ENCODE measurements at regions not wholly inside any gene's neighbourhood (a gene's known extent, or its start where the extent isn't known, plus 50 kb on each side); places are given as distances from the start of the nearest gene placed in this dataset.

DNA sequence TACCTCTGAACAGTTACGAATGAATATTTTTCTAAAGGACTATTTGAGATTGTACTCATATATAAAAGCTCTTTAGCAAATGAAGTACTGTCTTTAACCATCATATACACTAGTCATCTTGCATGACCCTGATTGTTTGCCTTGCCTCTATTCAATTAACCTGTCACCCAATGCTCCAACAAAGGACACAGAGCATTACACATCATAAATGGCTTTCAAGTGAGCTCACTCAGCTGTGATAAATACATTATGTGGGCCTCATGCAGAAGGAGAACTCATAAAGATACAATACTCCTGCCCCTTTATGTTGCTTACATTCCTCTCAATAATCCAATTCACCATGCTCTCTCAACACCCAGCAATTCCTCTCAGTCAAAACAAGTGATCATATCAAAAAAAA lies 993.0 kb upstream of the PRMT6 start:
- Mint-ChIP-seq H3K27ac (ENCODE audit: unreplicated experiment) (no peak overlapping the region), H3K27me3 (ENCODE audit: insufficient read depth, unreplicated experiment) (no peaks in the 10 kb centered on the region), H3K4me3 (ENCODE audit: unreplicated experiment) (no peak overlapping the region), H3K36me3 (ENCODE audit: insufficient read depth, unreplicated experiment) (no peaks in the 10 kb centered on the region), H3K9me3 (ENCODE audit: unreplicated experiment) (no peaks in the 10 kb centered on the region), H3K4me1 (ENCODE audit: low read depth, unreplicated experiment) (no peaks in the 10 kb centered on the region)
- intact Hi-C loops (cut with micrococcal nuclease; ENCODE audit: unreplicated experiment): no loop called here
- Histone ChIP-seq H3K27me3 (replicated peaks; ENCODE audit: control insufficient read depth, insufficient read depth, low read length) (no peaks in the 10 kb centered on the region), H3K4me3 (ENCODE audit: low read depth, low read length) (no peak overlapping the region), H3K4me1 (no peaks in the 10 kb centered on the region), H3K36me3 (ENCODE audit: control insufficient read depth, insufficient read depth, low read length) (no peaks in the 10 kb centered on the region), H3K9me3 (no peaks in the 10 kb centered on the region)
- ChIA-PET POLR2A (no interaction called here), CTCF (interaction anchor here (0.6 kb wide), 1 partner anchor 178 kb away, joined by 4 read pairs; no protein-coding TSS in a partner anchor)
- BruUV-seq (replicated peaks): no TSS peak
- no peak for DNase-seq
- TF ChIP-seq, protein P1, sequence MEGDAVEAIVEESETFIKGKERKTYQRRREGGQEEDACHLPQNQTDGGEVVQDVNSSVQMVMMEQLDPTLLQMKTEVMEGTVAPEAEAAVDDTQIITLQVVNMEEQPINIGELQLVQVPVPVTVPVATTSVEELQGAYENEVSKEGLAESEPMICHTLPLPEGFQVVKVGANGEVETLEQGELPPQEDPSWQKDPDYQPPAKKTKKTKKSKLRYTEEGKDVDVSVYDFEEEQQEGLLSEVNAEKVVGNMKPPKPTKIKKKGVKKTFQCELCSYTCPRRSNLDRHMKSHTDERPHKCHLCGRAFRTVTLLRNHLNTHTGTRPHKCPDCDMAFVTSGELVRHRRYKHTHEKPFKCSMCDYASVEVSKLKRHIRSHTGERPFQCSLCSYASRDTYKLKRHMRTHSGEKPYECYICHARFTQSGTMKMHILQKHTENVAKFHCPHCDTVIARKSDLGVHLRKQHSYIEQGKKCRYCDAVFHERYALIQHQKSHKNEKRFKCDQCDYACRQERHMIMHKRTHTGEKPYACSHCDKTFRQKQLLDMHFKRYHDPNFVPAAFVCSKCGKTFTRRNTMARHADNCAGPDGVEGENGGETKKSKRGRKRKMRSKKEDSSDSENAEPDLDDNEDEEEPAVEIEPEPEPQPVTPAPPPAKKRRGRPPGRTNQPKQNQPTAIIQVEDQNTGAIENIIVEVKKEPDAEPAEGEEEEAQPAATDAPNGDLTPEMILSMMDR (IDR thresholded peaks at IDR 0.05; ENCODE audit: insufficient read depth in 1 of 2, low read depth in 1 of 2, low read length in 1 of 2, severe bottlenecking in 1 of 2, unreplicated experiment in 1 of 2): no peak

DNA sequence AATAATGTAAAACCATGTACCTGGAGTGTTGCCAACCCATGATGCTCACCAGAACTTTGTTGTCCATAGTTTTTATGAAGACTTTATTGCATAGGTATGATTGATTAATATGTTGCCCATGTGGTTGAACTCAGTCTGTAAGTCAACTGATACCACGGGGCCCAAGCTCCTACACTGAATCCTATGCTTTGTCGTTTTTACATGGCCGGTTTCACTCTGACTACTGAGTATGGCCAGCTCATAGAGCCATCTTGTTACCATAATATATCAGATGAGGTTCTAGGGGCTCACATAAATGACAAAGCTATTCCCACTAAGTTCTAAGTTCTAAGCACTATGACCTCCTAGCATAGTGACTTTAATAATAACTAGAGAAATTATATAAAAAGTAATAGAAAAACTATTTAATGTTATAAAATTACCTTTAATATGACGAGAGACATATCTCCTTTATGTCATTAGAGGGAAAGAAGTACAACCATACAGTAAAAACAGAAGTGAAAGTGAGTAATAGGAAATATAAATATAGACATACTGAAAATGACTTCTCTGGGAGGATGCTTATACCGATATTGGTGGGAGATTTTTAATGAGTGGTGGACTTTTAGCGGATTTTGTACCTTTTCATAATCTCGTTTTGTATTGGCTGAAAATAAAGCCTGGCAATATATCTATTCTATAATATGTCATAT lies 983.4 kb upstream of the PRMT6 start:
- intact Hi-C loops (cut with micrococcal nuclease; ENCODE audit: unreplicated experiment): no loop called here
- Mint-ChIP-seq H3K4me1 (ENCODE audit: low read depth, unreplicated experiment) (no peaks in the 10 kb centered on the region), H3K27ac (ENCODE audit: unreplicated experiment) (no peak overlapping the region), H3K36me3 (ENCODE audit: insufficient read depth, unreplicated experiment) (no peaks in the 10 kb centered on the region), H3K9me3 (ENCODE audit: unreplicated experiment) (no peaks in the 10 kb centered on the region), H3K27me3 (ENCODE audit: insufficient read depth, unreplicated experiment) (peaks cover 3% of the 10 kb centered on the region), H3K4me3 (ENCODE audit: unreplicated experiment) (no peak overlapping the region)
- no TSS peak for BruUV-seq (replicated peaks)
- ChIA-PET CTCF (no interaction called here), POLR2A (no interaction called here)
- no peak for DNase-seq
- no peaks in the 10 kb centered on the region for H3K27me3 ChIP-seq (replicated peaks; ENCODE audit: control insufficient read depth, insufficient read depth, low read length)
- TF ChIP-seq, protein P1 (IDR thresholded peaks at IDR 0.05; ENCODE audit: insufficient read depth in 1 of 2, low read depth in 1 of 2, low read length in 1 of 2, severe bottlenecking in 1 of 2, unreplicated experiment in 1 of 2): no peak
- no peaks in the 10 kb centered on the region for H3K4me1 ChIP-seq
- H3K9me3 ChIP-seq: no peaks in the 10 kb centered on the region
- H3K36me3 ChIP-seq (ENCODE audit: control insufficient read depth, insufficient read depth, low read length): no peaks in the 10 kb centered on the region
- H3K4me3 ChIP-seq (ENCODE audit: low read depth, low read length): no peak overlapping the region

DNA sequence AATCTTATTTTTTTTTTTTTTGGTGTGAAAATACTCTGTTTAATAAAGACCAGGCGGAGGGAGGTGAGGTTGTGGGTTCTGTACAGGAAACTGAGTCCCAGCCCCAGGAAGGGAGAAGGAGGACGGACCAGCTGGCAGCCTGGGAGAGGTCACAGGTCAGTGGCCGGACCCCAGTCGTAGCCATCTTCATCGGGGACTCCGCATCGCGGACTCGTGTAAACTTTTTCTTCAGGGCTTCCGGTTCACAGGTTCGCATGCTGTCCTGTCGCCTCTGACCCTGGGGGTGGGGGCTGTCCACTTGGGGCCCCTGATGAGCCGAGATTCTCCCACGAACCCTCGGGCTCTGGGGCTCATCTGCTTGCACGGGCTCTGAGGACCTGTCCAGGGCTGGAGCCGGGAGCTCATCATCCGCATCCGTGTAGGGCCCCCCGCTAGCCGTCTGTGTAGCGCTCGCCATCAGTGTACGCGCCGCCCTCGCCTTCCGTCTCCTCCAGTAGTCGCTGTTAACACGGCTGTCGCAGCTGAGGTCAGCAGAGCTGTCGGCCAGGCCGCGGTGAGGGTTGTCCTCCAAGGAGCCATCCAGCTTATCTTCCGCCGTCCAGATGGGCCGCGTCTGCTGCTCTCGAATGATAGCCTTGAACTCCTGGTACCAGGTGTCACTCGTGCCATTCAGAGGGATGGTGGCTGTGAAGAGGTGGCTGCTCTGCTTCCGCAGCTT lies 975.7 kb upstream of the PRMT6 start:
- H3K36me3 Mint-ChIP-seq (ENCODE audit: insufficient read depth, unreplicated experiment): no peaks in the 10 kb centered on the region
- no peaks in the 10 kb centered on the region for H3K9me3 ChIP-seq
- no peak for DNase-seq
- TF ChIP-seq, protein P1 (IDR thresholded peaks at IDR 0.05; ENCODE audit: insufficient read depth in 1 of 2, low read depth in 1 of 2, low read length in 1 of 2, severe bottlenecking in 1 of 2, unreplicated experiment in 1 of 2): no peak
- no TSS peak for BruUV-seq (replicated peaks)
- no peaks in the 10 kb centered on the region for H3K9me3 Mint-ChIP-seq (ENCODE audit: unreplicated experiment)
- H3K4me1 Mint-ChIP-seq (ENCODE audit: low read depth, unreplicated experiment): no peaks in the 10 kb centered on the region
- H3K27me3 Mint-ChIP-seq (ENCODE audit: insufficient read depth, unreplicated experiment): no peaks in the 10 kb centered on the region
- no peak overlapping the region for H3K27ac Mint-ChIP-seq (ENCODE audit: unreplicated experiment)
- no peaks in the 10 kb centered on the region for H3K4me1 ChIP-seq
- H3K36me3 ChIP-seq (ENCODE audit: control insufficient read depth, insufficient read depth, low read length): no peaks in the 10 kb centered on the region
- H3K4me3 Mint-ChIP-seq (ENCODE audit: unreplicated experiment): no peak overlapping the region
- ChIA-PET CTCF (no interaction called here), POLR2A (no interaction called here)
- H3K27me3 ChIP-seq (replicated peaks; ENCODE audit: control insufficient read depth, insufficient read depth, low read length): no peaks in the 10 kb centered on the region
- no peak overlapping the region for H3K4me3 ChIP-seq (ENCODE audit: low read depth, low read length)
- intact Hi-C loops (cut with micrococcal nuclease; ENCODE audit: unreplicated experiment): no loop called here
